CD14-positive monocyte (primary cell): ENCODE measurements at regions not wholly inside any gene's neighbourhood (a gene's known extent, or its start where the extent isn't known, plus 50 kb on each side); places are given as distances from the start of the nearest gene placed in this dataset.

Experiments used
- DNase-seq, 3 donors: peaks; one replicate each; pipeline ENCODE4 v3.0.0-alpha.2; 2011 to 2022
- H2AFZ ChIP-seq: 2 replicates; pipeline ENCODE4 v1.6.0; 2012; ENCODE audit warnings: mild to moderate bottlenecking, low read depth, low read length, inconsistent platforms; ENCODE audit not compliant: insufficient read depth, poor library complexity, severe bottlenecking
- H3K27ac ChIP-seq, 2 donors: 1 replicate in 1 of 2; 2 replicates in 1 of 2; pipeline ENCODE4 v1.5.1; 2012 to 2013; ENCODE audit warnings: low read length in 2 of 2, control low read depth in 1 of 2, inconsistent platforms in 1 of 2, low read depth in 1 of 2, mild to moderate bottlenecking in 1 of 2
- H3K27me3 ChIP-seq, 2 donors: one replicate each; pipeline versions ENCODE4 v1.6.0 to v1.6.1; 2011 to 2013; ENCODE audit warnings: low read length in 2 of 2; ENCODE audit not compliant: control insufficient read depth in 2 of 2, insufficient read depth in 2 of 2
- H3K36me3 ChIP-seq, 2 donors: replicated peaks in 1 of 2; 1 replicate in 1 of 2; 2 replicates in 1 of 2; pipeline versions ENCODE4 v1.5.1 to v1.6.1; 2012 to 2013; ENCODE audit warnings: low read length in 2 of 2, control low read depth in 1 of 2, inconsistent platforms in 1 of 2, mild to moderate bottlenecking in 1 of 2; ENCODE audit not compliant: insufficient read depth in 2 of 2, control insufficient read depth in 1 of 2
- H3K4me1 ChIP-seq, 2 donors: 1 replicate in 1 of 2; 2 replicates in 1 of 2; pipeline versions ENCODE4 v1.5.1 to v1.6.1; 2012 to 2013; ENCODE audit warnings: low read length in 2 of 2, control low read depth in 1 of 2, inconsistent platforms in 1 of 2, mild to moderate bottlenecking in 1 of 2, moderate library complexity in 1 of 2; ENCODE audit not compliant: insufficient read depth in 2 of 2, control insufficient read depth in 1 of 2
- H3K4me2 ChIP-seq: replicated peaks from 2 replicates; pipeline ENCODE3; 2012; ENCODE audit warnings: low read length, moderate library complexity, mild to moderate bottlenecking; ENCODE audit not compliant: poor library complexity, severe bottlenecking; ENCODE audit errors: extremely low read depth
- H3K4me3 ChIP-seq, 3 experiments: fragments of 200-600 bp in 1 of 3; sonication (generic) in 1 of 3; replicated peaks in 1 of 3; 1 replicate in 2 of 3; 2 replicates in 1 of 3; pipeline ENCODE4 v1.5.1; 2011 to 2013; ENCODE audit warnings: low read length in 3 of 3, mild to moderate bottlenecking in 3 of 3, control low read depth in 2 of 3, low read depth in 2 of 3, inconsistent platforms in 1 of 3, moderate library complexity in 1 of 3
- H3K79me2 ChIP-seq: 2 replicates; pipeline ENCODE4 v1.6.0; 2012; ENCODE audit warnings: mild to moderate bottlenecking, control low read depth, inconsistent platforms, low read length, moderate library complexity; ENCODE audit not compliant: insufficient read depth
- H3K9ac ChIP-seq: 2 replicates; pipeline ENCODE4 v1.6.0; 2017; ENCODE audit warnings: low read length, mild to moderate bottlenecking; ENCODE audit not compliant: insufficient read depth, poor library complexity, severe bottlenecking
- H3K9me3 ChIP-seq, 2 donors: replicated peaks in 1 of 2; 1 replicate in 1 of 2; 2 replicates in 1 of 2; pipeline versions ENCODE4 v1.5.1 to v1.6.1; 2012 to 2013; ENCODE audit warnings: low read length in 2 of 2, control low read depth in 1 of 2; ENCODE audit not compliant: control insufficient read depth in 1 of 2, insufficient read depth in 1 of 2
- H4K20me1 ChIP-seq: 2 replicates; pipeline ENCODE4 v1.6.0; 2012; ENCODE audit warnings: mild to moderate bottlenecking, low read length, control low read depth, moderate library complexity; ENCODE audit not compliant: insufficient read depth
- H3K27ac Mint-ChIP-seq, 7 donors: one replicate each; pipeline ENCODE4 v1.8.0; 2020; ENCODE audit warnings: mild to moderate bottlenecking in 7 of 7, mixed read lengths in 7 of 7, moderate library complexity in 6 of 7, inconsistent platforms in 2 of 7
- H3K27me3 Mint-ChIP-seq, 3 donors: one replicate each; pipeline ENCODE4 v1.8.0; 2021 to 2022; ENCODE audit warnings: low read depth in 3 of 3, mild to moderate bottlenecking in 3 of 3, mixed read lengths in 3 of 3, moderate library complexity in 3 of 3, inconsistent platforms in 1 of 3
- H3K36me3 Mint-ChIP-seq, 2 donors: one replicate each; pipeline ENCODE4 v1.8.0; 2020; ENCODE audit warnings: mixed read lengths in 2 of 2, inconsistent platforms in 1 of 2, mild to moderate bottlenecking in 1 of 2
- H3K4me1 Mint-ChIP-seq: one replicate; pipeline ENCODE4 v1.8.0; 2020; ENCODE audit warnings: mild to moderate bottlenecking, mixed read lengths
- H3K4me3 Mint-ChIP-seq, 2 donors: one replicate each; pipeline ENCODE4 v1.8.0; 2020; ENCODE audit warnings: mild to moderate bottlenecking in 2 of 2, mixed read lengths in 2 of 2, moderate library complexity in 1 of 2
- H3K9me3 Mint-ChIP-seq, 7 donors: one replicate each; pipeline ENCODE4 v1.8.0; 2020 to 2022; ENCODE audit warnings: mixed read lengths in 7 of 7, mild to moderate bottlenecking in 6 of 7, moderate library complexity in 6 of 7, inconsistent platforms in 2 of 7
- CTCF ChIP-seq: fragments of 200-600 bp; IDR thresholded peaks from one replicate; pipeline ENCODE4 v1.8.0; 2022; ENCODE audit warnings: antibody characterized with exemption, mild to moderate bottlenecking
- WGBS: methylation state at CpG from one replicate; pipeline ENCODE4 v1.1.5; 2013; ENCODE audit warnings: missing lambda C conversion rate; ENCODE audit not compliant: insufficient coverage; 5-methylcytosine and 5-hydroxymethylcytosine counted together
- intact Hi-C, 2 donors: fragments of 100-400 bp; cut with micrococcal nuclease; formaldehyde crosslinking; loops; one replicate each; pipeline versions ENCODE4 v1.15.0 to v1.15.1; 2023

DNA sequence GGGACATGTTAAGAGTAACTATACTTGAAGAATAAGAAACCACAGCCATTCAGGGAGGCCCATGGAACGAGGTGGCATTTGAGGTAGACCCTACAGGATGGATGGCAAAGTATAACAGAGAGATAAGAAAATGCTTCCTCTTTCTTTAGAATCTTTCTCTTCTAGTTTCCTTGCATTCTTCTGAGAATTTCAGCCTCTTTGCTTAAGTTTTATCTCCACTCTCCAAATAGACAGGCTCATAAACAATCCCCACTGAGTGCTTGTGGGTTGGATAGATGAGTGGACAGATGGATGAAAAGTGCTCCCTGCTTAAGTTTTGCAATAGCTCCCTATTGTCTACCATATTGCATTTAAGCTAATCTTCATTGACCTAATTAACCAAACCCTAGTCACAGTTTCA, 103.7 kb downstream of the MEX3B start:
- no CpG with 5 or more reads among the region's 1 CpG for WGBS
- no peaks in the 10 kb centered on the region for H3K4me1 Mint-ChIP-seq

DNA sequence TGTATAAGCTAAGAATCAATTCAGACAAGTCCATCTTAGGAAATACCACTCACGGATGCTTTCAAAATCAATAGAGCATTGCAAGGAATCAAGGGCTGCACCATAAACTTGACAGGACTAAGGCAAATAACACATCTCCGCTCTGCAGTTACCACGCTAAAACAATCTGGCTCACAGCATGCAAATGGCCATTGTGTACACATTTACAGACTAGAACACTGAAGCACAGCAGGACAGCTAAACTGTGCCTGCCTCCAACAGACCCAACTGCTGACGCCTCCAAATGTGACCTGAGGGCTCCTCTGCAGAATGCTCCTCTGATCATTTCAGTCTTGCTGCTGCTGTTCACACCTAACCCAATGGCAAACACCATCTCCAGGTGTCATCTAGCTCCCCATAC, 104.3 kb downstream of the MEX3B start:
- Mint-ChIP-seq H3K27ac (peak overlapping the region in 1 of 7 donors; percentile 51), H3K9me3 (peaks cover 0 to 4% (median 2%) of the 10 kb centered on the region in 7 donors), H3K36me3 (no peaks in the 10 kb centered on the region), H3K27me3 (peaks cover 0 to 6% (median 0%) of the 10 kb centered on the region in 3 donors), H3K4me1 (no peaks in the 10 kb centered on the region), H3K4me3 (no peak overlapping the region)
- intact Hi-C loops = no loop called here
- 89% methylated on average over 4 of the region's 4 CpGs for WGBS
- no peaks in the 10 kb centered on the region for H4K20me1 ChIP-seq
- H3K9ac ChIP-seq = no peak overlapping the region
- no peaks in the 10 kb centered on the region for H3K4me1 ChIP-seq
- H2AFZ ChIP-seq = no peak overlapping the region
- H3K9me3 ChIP-seq = no peaks in the 10 kb centered on the region
- DNase-seq = no peak
- H3K4me2 ChIP-seq = no peak overlapping the region
- no peaks in the 10 kb centered on the region for H3K27me3 ChIP-seq
- no peaks in the 10 kb centered on the region for H3K79me2 ChIP-seq
- no peaks in the 10 kb centered on the region for H3K36me3 ChIP-seq
- no peak for TF ChIP-seq CTCF
- no peak overlapping the region for H3K27ac ChIP-seq
- H3K4me3 ChIP-seq = no peak overlapping the region

More for the DNA sequence above, 103.7 kb downstream of the MEX3B start:
- intact Hi-C loops = no loop called here
- Histone ChIP-seq H3K9ac (no peak overlapping the region), H2AFZ (no peak overlapping the region), H3K36me3 (no peaks in the 10 kb centered on the region), H3K4me1 (no peaks in the 10 kb centered on the region), H3K27ac (no peak overlapping the region), H3K4me2 (no peak overlapping the region), H3K79me2 (no peaks in the 10 kb centered on the region), H3K27me3 (no peaks in the 10 kb centered on the region), H4K20me1 (no peaks in the 10 kb centered on the region), H3K9me3 (no peaks in the 10 kb centered on the region), H3K4me3 (no peak overlapping the region)
- Mint-ChIP-seq H3K4me3 (no peak overlapping the region), H3K36me3 (no peaks in the 10 kb centered on the region), H3K27ac (no peak overlapping the region), H3K27me3 (peaks cover 0 to 6% (median 2%) of the 10 kb centered on the region in 3 donors), H3K9me3 (peaks cover 0 to 4% (median 2%) of the 10 kb centered on the region in 7 donors)
- TF ChIP-seq CTCF = no peak
- DNase-seq = no peak
